Mucosa of stomach (tissue), 1 donor: ENCODE measurements at regions not wholly inside any gene's neighbourhood (a gene's known extent, or its start where the extent isn't known, plus 50 kb on each side); places are given as distances from the start of the nearest gene placed in this dataset.

ENCODE experiments used
- H3K27me3 ChIP-seq: one replicate; pipeline ENCODE4 v1.7.0; 2013; ENCODE audit warnings: mild to moderate bottlenecking, low read length; ENCODE audit not compliant: control insufficient read depth, insufficient read depth
- H3K36me3 ChIP-seq: one replicate; pipeline ENCODE4 v1.7.0; 2013; ENCODE audit warnings: low read length; ENCODE audit not compliant: control insufficient read depth, insufficient read depth
- H3K4me1 ChIP-seq: one replicate; pipeline ENCODE4 v1.7.0; 2013; ENCODE audit warnings: mild to moderate bottlenecking, low read length; ENCODE audit not compliant: control insufficient read depth, insufficient read depth
- H3K4me3 ChIP-seq: one replicate; pipeline ENCODE4 v1.7.0; 2013; ENCODE audit warnings: low read length
- H3K9ac ChIP-seq: one replicate; pipeline ENCODE4 v1.7.0; 2013; ENCODE audit warnings: mild to moderate bottlenecking, low read length, moderate library complexity
- H3K9me3 ChIP-seq: one replicate; pipeline ENCODE4 v1.7.0; 2013; ENCODE audit warnings: mild to moderate bottlenecking, low read length, moderate library complexity; ENCODE audit not compliant: control insufficient read depth
- donor health status: Pancreatic carcinoma.

- no peaks in the 10 kb centered on the region for H3K4me1 ChIP-seq
- H3K9me3 ChIP-seq, result no peaks in the 10 kb centered on the region
These were observed 273.7 kb upstream of the CHRM2 start for GRCh38 chr7:136594739-136595144.

GRCh38 chr7:136588216-136588615 is 280.2 kb upstream of the CHRM2 start:
- no peaks in the 10 kb centered on the region for H3K27me3 ChIP-seq
- H3K36me3 ChIP-seq, result no peaks in the 10 kb centered on the region
- H3K9ac ChIP-seq, result no peak overlapping the region
- no peaks in the 10 kb centered on the region for H3K4me1 ChIP-seq
- no peaks in the 10 kb centered on the region for H3K9me3 ChIP-seq
- no peak overlapping the region for H3K4me3 ChIP-seq

More at GRCh38 chr7:136594739-136595144, 273.7 kb upstream of the CHRM2 start:
- Histone ChIP-seq H3K9ac (no peak overlapping the region), H3K36me3 (no peaks in the 10 kb centered on the region), H3K27me3 (no peaks in the 10 kb centered on the region), H3K4me3 (no peak overlapping the region)

- no peak overlapping the region for H3K9ac ChIP-seq
- no peaks in the 10 kb centered on the region for H3K36me3 ChIP-seq
- H3K4me3 ChIP-seq, result no peak overlapping the region
- H3K4me1 ChIP-seq, result no peaks in the 10 kb centered on the region
- no peaks in the 10 kb centered on the region for H3K9me3 ChIP-seq
- H3K27me3 ChIP-seq, result no peaks in the 10 kb centered on the region
These were observed 282.3 kb upstream of the CHRM2 start for GRCh38 chr7:136585954-136586670.

DNA sequence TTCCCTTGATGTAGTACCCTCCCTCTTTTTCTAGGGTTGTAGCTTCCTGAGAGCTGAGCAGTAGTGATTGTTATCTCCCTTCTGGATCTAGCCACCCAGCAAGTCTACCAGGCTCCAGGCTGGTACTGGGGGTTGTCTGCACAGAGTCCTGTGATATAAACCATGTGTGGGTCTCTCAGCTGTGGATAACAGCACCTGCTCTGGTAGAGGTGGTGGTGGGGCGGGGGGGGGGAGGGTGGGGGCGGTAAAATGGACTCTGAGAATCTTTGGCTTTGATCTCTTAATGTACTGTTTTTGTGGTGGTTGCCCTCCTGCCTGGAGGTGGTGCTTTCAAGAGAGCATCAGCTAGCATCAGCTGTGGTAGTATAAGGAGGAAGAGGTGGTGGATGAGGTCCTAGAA is 302.0 kb upstream of the CHRM2 start:
- H3K9me3 ChIP-seq, result no peaks in the 10 kb centered on the region
- no peak overlapping the region for H3K4me3 ChIP-seq
- no peak overlapping the region for H3K9ac ChIP-seq
- no peaks in the 10 kb centered on the region for H3K36me3 ChIP-seq
- H3K27me3 ChIP-seq, result no peaks in the 10 kb centered on the region
- H3K4me1 ChIP-seq, result no peaks in the 10 kb centered on the region

GRCh38 chr7:136555933-136556332 is 312.5 kb upstream of the CHRM2 start:
- Histone ChIP-seq H3K9me3 (no peaks in the 10 kb centered on the region), H3K9ac (no peak overlapping the region), H3K4me3 (no peak overlapping the region), H3K27me3 (no peaks in the 10 kb centered on the region), H3K4me1 (no peaks in the 10 kb centered on the region), H3K36me3 (no peaks in the 10 kb centered on the region)

DNA sequence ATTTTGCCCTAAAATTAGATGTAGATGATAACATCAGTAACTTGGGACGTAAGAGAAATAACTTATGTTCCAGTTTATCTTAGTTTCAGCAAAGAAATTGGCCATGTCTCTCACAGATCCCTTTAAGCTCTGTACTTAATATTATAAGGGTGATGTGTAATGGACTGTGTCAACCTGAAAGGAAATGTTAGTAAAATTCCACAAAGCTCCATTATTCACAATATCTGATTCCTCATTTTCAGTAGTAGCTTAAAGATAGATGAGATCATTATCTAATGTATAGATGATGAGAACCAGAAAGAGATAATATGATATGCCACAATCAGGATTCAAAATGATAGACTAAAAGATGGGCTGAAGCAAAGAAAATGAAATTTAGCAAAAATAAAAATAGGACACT is 316.8 kb upstream of the CHRM2 start:
- Histone ChIP-seq H3K4me3 (no peak overlapping the region), H3K9me3 (no peaks in the 10 kb centered on the region), H3K4me1 (no peaks in the 10 kb centered on the region), H3K27me3 (no peaks in the 10 kb centered on the region), H3K9ac (no peak overlapping the region), H3K36me3 (no peaks in the 10 kb centered on the region)

- Histone ChIP-seq H3K9me3 (no peaks in the 10 kb centered on the region), H3K36me3 (no peaks in the 10 kb centered on the region)
These were observed 318.7 kb upstream of the CHRM2 start for GRCh38 chr7:136549756-136550155.

DNA sequence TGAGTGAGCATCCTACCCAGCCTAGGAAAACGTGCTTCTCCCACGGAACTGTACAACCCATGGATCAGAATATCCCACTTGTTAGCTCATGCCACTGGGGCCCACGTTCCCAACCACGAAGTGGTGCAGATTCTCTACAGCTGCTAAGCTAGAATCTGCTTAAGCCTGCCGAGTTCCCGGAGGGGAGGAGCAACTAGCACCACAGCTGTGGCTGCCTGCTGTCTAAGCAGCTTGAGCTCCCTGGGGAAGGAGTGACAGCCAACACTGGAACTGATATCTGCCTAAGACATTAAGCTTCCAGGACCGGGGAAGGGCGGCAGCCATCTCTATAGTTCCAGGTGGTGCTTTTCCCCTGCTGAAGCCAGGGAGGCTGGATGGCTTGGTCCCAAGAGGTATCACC is 334.7 kb upstream of the CHRM2 start:
- Histone ChIP-seq H3K36me3 (no peaks in the 10 kb centered on the region), H3K9ac (no peak overlapping the region), H3K27me3 (no peaks in the 10 kb centered on the region), H3K4me1 (no peaks in the 10 kb centered on the region), H3K9me3 (no peaks in the 10 kb centered on the region), H3K4me3 (no peak overlapping the region)

More at GRCh38 chr7:136549756-136550155, 318.7 kb upstream of the CHRM2 start:
- Histone ChIP-seq H3K27me3 (no peaks in the 10 kb centered on the region), H3K4me1 (no peaks in the 10 kb centered on the region), H3K4me3 (no peak overlapping the region), H3K9ac (no peak overlapping the region)

GRCh38 chr7:136530831-136531230 is 337.6 kb upstream of the CHRM2 start:
- Histone ChIP-seq H3K4me3 (no peak overlapping the region), H3K9ac (no peak overlapping the region), H3K27me3 (no peaks in the 10 kb centered on the region), H3K36me3 (no peaks in the 10 kb centered on the region), H3K4me1 (no peaks in the 10 kb centered on the region), H3K9me3 (no peaks in the 10 kb centered on the region)

GRCh38 chr7:136528329-136528728 is 340.1 kb upstream of the CHRM2 start:
- no peak overlapping the region for H3K4me3 ChIP-seq
- H3K4me1 ChIP-seq, result no peaks in the 10 kb centered on the region
- H3K36me3 ChIP-seq, result no peaks in the 10 kb centered on the region
- H3K27me3 ChIP-seq, result no peaks in the 10 kb centered on the region
- H3K9ac ChIP-seq, result no peak overlapping the region
- no peaks in the 10 kb centered on the region for H3K9me3 ChIP-seq

DNA sequence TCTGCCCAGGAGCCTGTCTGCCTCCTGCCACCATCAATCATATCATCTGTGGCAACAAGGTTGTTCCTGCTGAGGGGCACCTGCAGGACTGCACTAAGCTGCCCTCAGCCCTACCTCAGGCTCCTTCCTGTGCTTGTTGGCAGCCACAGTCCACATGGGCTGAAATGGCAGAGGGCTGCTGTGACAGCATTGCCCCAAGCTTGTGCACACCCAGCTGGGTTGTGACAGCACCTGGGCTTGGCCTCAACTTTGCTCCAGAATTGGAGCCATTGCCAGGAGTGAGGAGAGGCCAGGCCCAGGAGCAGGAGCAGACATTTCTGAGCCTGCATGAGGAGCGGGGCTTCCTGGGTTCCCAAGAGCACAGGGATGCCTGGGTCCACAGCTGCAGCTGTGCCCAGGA is 340.9 kb upstream of the CHRM2 start:
- Histone ChIP-seq H3K36me3 (no peaks in the 10 kb centered on the region), H3K9me3 (no peaks in the 10 kb centered on the region), H3K9ac (no peak overlapping the region), H3K4me1 (no peaks in the 10 kb centered on the region), H3K4me3 (no peak overlapping the region), H3K27me3 (no peaks in the 10 kb centered on the region)

DNA sequence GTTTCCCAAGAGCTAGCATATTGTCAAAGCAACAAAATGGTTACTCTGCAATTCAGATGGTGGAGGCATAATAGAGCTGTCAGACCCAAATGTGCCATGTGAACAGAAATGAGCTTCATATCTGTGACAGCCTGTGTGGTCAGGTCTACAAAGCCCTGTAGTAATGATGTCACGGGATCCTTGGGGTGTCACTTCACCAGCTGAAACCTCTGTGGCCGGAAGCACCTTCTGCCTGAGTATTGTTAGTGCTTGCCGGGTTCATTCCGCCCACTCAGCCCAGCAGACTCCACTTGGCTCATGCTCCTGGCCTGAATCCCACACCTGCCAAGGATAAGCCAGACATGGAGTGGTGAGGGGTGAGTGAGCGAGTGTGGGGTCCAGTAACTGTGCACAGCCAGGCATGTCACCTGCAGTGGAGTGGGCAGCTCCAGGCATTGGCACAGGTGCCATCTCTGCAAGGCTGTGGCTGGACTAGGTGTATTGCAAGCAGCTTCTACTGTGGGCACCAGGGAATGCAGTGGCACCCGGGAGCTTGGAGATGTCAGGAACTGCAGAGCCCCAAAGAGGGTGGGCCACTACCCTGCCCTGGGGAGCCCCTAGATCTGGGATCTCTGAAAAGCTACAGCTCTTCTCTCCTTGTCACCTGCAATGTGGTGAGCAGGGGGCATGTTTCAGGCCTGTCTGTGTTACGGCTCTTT is 341.9 kb upstream of the CHRM2 start:
- H3K27me3 ChIP-seq, result no peaks in the 10 kb centered on the region
- no peaks in the 10 kb centered on the region for H3K9me3 ChIP-seq
- no peak overlapping the region for H3K4me3 ChIP-seq
- no peak overlapping the region for H3K9ac ChIP-seq
- H3K4me1 ChIP-seq, result no peaks in the 10 kb centered on the region
- no peaks in the 10 kb centered on the region for H3K36me3 ChIP-seq
